Endothelial cell of umbilical vein (primary cell): ENCODE measurements at regions not wholly inside any gene's neighbourhood (a gene's known extent, or its start where the extent isn't known, plus 50 kb on each side); places are given as distances from the start of the nearest gene placed in this dataset.

ENCODE experiments used
- BruUV-seq: library from RNA; stranded (reverse); fragments of 400-500 nt; replicated peaks from 2 replicates; lab custom pipeline; 2021; lab: Mats Ljungman, UMichigan
- CTCF ChIA-PET: fragments of 300-600, 350-600 bp; sonication (Branson Sonifier 250); formaldehyde crosslinking; loops from one replicate; lab custom pipeline; 2021; ENCODE audit warnings: antibody characterized with exemption, inconsistent platforms; lab: Charles Lee
- POLR2A ChIA-PET: fragments of 300-600, 350-600 bp; sonication (Branson Sonifier 250); formaldehyde crosslinking; loops from one replicate; lab custom pipeline; 2021; ENCODE audit warnings: antibody characterized with exemption, inconsistent platforms; lab: Charles Lee
- DNase-seq: peaks from one replicate; pipeline ENCODE4 v3.0.0-alpha.2; 2011; ENCODE audit warnings: low read depth, low spot score
- FAIRE-seq: peaks from 2 replicates; lab custom pipeline; 2011; peaks lifted over from hg19 to GRCh38; lab: Jason Lieb, UNC
- H2AFZ ChIP-seq: 2 replicates; pipeline ENCODE4 v1.6.0; 2012; ENCODE audit warnings: low read depth, low read length, control low read depth, inconsistent platforms
- H3K27ac ChIP-seq: 2 replicates; pipeline ENCODE4 v1.5.1; 2011; ENCODE audit warnings: low read depth, mild to moderate bottlenecking, control low read depth, low read length, moderate library complexity; ENCODE audit not compliant: insufficient read depth
- H3K27me3 ChIP-seq, 2 experiments: 2 replicates each; pipeline versions ENCODE4 v1.6.0 to v1.6.1; 2011; ENCODE audit warnings: low read length in 2 of 2, mixed read lengths in 1 of 2; ENCODE audit not compliant: control insufficient read depth in 2 of 2, insufficient read depth in 2 of 2
- H3K36me3 ChIP-seq, 2 experiments: 2 replicates in 1 of 2; 3 replicates in 1 of 2; pipeline ENCODE4 v1.5.1; 2011; ENCODE audit warnings: low read length in 2 of 2, mild to moderate bottlenecking in 1 of 2, moderate library complexity in 1 of 2; ENCODE audit not compliant: control insufficient read depth in 2 of 2, insufficient read depth in 2 of 2; ENCODE audit errors: extremely low read depth in 1 of 2
- H3K4me1 ChIP-seq: 3 replicates; pipeline ENCODE4 v1.5.1; 2011; ENCODE audit warnings: mild to moderate bottlenecking, low read length; ENCODE audit not compliant: control insufficient read depth, insufficient read depth; ENCODE audit errors: extremely low read depth
- H3K4me2 ChIP-seq: 2 replicates; pipeline ENCODE4 v1.6.1; 2011; ENCODE audit warnings: low read length, control low read depth, mixed read lengths; ENCODE audit not compliant: insufficient read depth
- H3K4me3 ChIP-seq, 3 experiments: fragments of 200-600 bp in 1 of 3; sonication (generic), shearing (Covaris generic) in 1 of 3; replicated peaks in 1 of 3; 2 replicates each; pipeline ENCODE4 v1.5.1; 2011 to 2016; ENCODE audit warnings: control low read depth in 3 of 3, low read length in 3 of 3, mild to moderate bottlenecking in 2 of 3, inconsistent platforms in 1 of 3, low read depth in 1 of 3, moderate library complexity in 1 of 3; ENCODE audit not compliant: insufficient read depth in 1 of 3
- H3K79me2 ChIP-seq: 2 replicates; pipeline ENCODE4 v1.6.0; 2012; ENCODE audit warnings: low read length, inconsistent platforms; ENCODE audit not compliant: control insufficient read depth, insufficient read depth
- H3K9ac ChIP-seq: replicated peaks from 2 replicates; pipeline ENCODE3; 2011; ENCODE audit warnings: low read length, control low read depth; ENCODE audit not compliant: insufficient read depth; ENCODE audit errors: extremely low read depth
- H3K9me1 ChIP-seq: replicated peaks from 3 replicates; pipeline ENCODE4 v1.6.0; 2011; ENCODE audit warnings: mild to moderate bottlenecking, low read length; ENCODE audit not compliant: control insufficient read depth, insufficient read depth; ENCODE audit errors: extremely low read depth
- H3K9me3 ChIP-seq: replicated peaks from 2 replicates; pipeline ENCODE4 v1.5.1; 2012; ENCODE audit warnings: low read length, inconsistent platforms; ENCODE audit not compliant: control insufficient read depth, insufficient read depth
- H4K20me1 ChIP-seq: replicated peaks from 2 replicates; pipeline ENCODE3; 2011; ENCODE audit warnings: mild to moderate bottlenecking, low read length; ENCODE audit not compliant: control insufficient read depth, insufficient read depth; ENCODE audit errors: extremely low read depth
- CTCF ChIP-seq, 2 donors: IDR thresholded peaks; 1 replicate in 1 of 2; 2 replicates in 1 of 2; pipeline ENCODE4 v1.5.1; 2011; ENCODE audit warnings: low read length in 2 of 2, mild to moderate bottlenecking in 2 of 2, moderate library complexity in 2 of 2, control low read depth in 1 of 2, inconsistent platforms in 1 of 2, low read depth in 1 of 2; ENCODE audit not compliant: insufficient read depth in 1 of 2; ENCODE audit errors: extremely low read depth in 1 of 2
- EZH2 ChIP-seq: IDR thresholded peaks from 2 replicates; pipeline ENCODE4 v1.6.1; 2012; ENCODE audit warnings: borderline replicate concordance, low read depth, mild to moderate bottlenecking, moderate library complexity, low read length, inconsistent platforms; ENCODE audit not compliant: severe bottlenecking
- FOS ChIP-seq: IDR thresholded peaks from 2 replicates; pipeline ENCODE4 v1.6.1; 2011; ENCODE audit warnings: mild to moderate bottlenecking, low read length, moderate library complexity, borderline replicate concordance; ENCODE audit not compliant: insufficient read depth
- GATA2 ChIP-seq: IDR thresholded peaks from 2 replicates; pipeline ENCODE4 v1.7.0; 2011; ENCODE audit warnings: low read depth, mild to moderate bottlenecking, moderate library complexity, mixed read lengths, low read length; ENCODE audit not compliant: insufficient read length, insufficient read depth
- JUN ChIP-seq: IDR thresholded peaks from 2 replicates; pipeline ENCODE4 v1.6.1; 2011; ENCODE audit warnings: borderline replicate concordance, low read depth; ENCODE audit not compliant: insufficient read length, insufficient read depth
- MAX ChIP-seq: IDR thresholded peaks from 2 replicates; pipeline ENCODE4 v1.6.1; 2011; ENCODE audit not compliant: insufficient read depth, insufficient read length
- MYC ChIP-seq: IDR thresholded peaks from one replicate; pipeline ENCODE4 v1.6.1; 2011; ENCODE audit warnings: mild to moderate bottlenecking, low read depth, low read length
- POLR2A ChIP-seq: IDR thresholded peaks from 2 replicates; pipeline ENCODE4 v1.6.1; 2012; ENCODE audit warnings: low read depth, mild to moderate bottlenecking, control low read depth, low read length
- POLR2AphosphoS5 ChIP-seq: IDR thresholded peaks from 2 replicates; pipeline ENCODE4 v1.6.1; 2012; ENCODE audit warnings: low read depth, mild to moderate bottlenecking, control low read depth, low read length, moderate library complexity; ENCODE audit not compliant: insufficient read depth
- dilution Hi-C: fragments of 300-500 bp; cut with MboI; formaldehyde crosslinking; loops from one replicate; pipeline ENCODE4 v1.15.0; 2019; ENCODE audit warnings: low sequenced_read_pairs; ENCODE audit not compliant: extremely low pct_ligation_motif_present
- intact Hi-C: fragments of 100-400 bp; cut with micrococcal nuclease; formaldehyde crosslinking; loops from one replicate; pipeline ENCODE4 v1.10.0; 2022

GRCh38 chr16:65284626-65285025 is 162.8 kb upstream of the CDH11 start:
- dilution Hi-C loops = no loop called here
- H3K9me3 ChIP-seq = no peaks in the 10 kb centered on the region
- no peak overlapping the region for H2AFZ ChIP-seq
- no peak overlapping the region for H3K9ac ChIP-seq
- no peak for DNase-seq
- no TSS peak for BruUV-seq
- H3K27me3 ChIP-seq = no peaks in the 10 kb centered on the region
- H3K36me3 ChIP-seq = no peaks in the 10 kb centered on the region
- H3K27ac ChIP-seq = no peak overlapping the region
- FAIRE-seq = no peak
- TF ChIP-seq CTCF (IDR thresholded peaks at IDR 0.05; ENCODE audit: extremely low read depth in 1 of 2, insufficient read depth in 1 of 2, low read depth in 1 of 2, low read length in 2 of 2) = no peak
- no peak for TF ChIP-seq POLR2AphosphoS5
- no peak for TF ChIP-seq EZH2
- no peak for TF ChIP-seq GATA2
- TF ChIP-seq JUN = no peak
- no peak for TF ChIP-seq POLR2A
- no peak for TF ChIP-seq FOS
- TF ChIP-seq MAX = no peak
- no peak for TF ChIP-seq MYC
- intact Hi-C loops = no loop called here
- H4K20me1 ChIP-seq = no peaks in the 10 kb centered on the region
- H3K79me2 ChIP-seq = no peaks in the 10 kb centered on the region
- no peaks in the 10 kb centered on the region for H3K9me1 ChIP-seq
- ChIA-PET POLR2A (no interaction called here), CTCF (no interaction called here)
- no peaks in the 10 kb centered on the region for H3K4me1 ChIP-seq
- H3K4me3 ChIP-seq = no peak overlapping the region
- no peak overlapping the region for H3K4me2 ChIP-seq
